Fibroblast of lung (primary cell): ENCODE measurements at regions not wholly inside any gene's neighbourhood (a gene's known extent, or its start where the extent isn't known, plus 50 kb on each side); places are given as distances from the start of the nearest gene placed in this dataset.

ENCODE experiments used
- EZH2 ChIP-seq: IDR thresholded peaks from 2 replicates; pipeline ENCODE4 v1.5.1; 2012; ENCODE audit warnings: low read length, control low read depth, mild to moderate bottlenecking; ENCODE audit errors: missing control alignments
- TF ChIP-seq, protein P1 (sequence below), 2 donors: IDR thresholded peaks in 1 of 2; conservative IDR thresholded peaks in 1 of 2; 1 replicate in 1 of 2; 2 replicates in 1 of 2; pipeline ENCODE4 v1.5.1; 2011 to 2012; ENCODE audit warnings: low read length in 2 of 2, control low read depth in 1 of 2, inconsistent platforms in 1 of 2, low read depth in 1 of 2, mild to moderate bottlenecking in 1 of 2

DNA sequence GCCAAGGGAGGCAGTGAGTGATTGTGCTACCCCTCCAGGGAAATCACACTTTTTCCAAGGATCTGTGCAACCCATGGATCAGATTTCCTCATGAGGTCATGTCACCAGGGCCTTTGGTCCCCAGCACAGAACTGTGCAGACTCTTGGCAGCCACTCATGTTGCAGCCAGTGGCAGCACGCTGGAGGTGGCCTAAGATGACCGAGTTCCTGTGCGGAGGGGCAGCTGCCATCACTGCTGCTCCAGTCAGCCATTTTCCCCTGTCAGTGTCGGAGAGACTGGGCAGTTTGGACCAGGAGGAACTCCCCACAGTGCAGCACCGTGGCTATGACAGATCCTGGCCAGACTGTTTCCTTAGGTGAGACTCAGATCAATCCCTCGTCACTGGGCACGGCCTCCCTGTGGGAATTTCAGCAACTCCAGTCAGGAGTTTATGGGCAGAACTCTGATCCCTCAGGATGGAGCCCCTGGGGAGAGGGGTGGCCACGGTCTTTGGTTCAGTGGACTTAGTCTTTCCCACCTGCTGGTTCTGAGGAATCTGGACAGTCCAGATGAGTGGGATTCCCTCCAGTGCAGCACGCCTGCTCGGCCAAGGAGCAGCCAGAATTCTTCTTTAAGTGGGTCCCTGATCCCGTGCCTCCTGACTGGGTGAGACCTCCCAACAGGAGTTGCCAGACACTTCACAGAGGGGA is 194.6 kb upstream of the CARD18 start:
- TF ChIP-seq, protein P1, sequence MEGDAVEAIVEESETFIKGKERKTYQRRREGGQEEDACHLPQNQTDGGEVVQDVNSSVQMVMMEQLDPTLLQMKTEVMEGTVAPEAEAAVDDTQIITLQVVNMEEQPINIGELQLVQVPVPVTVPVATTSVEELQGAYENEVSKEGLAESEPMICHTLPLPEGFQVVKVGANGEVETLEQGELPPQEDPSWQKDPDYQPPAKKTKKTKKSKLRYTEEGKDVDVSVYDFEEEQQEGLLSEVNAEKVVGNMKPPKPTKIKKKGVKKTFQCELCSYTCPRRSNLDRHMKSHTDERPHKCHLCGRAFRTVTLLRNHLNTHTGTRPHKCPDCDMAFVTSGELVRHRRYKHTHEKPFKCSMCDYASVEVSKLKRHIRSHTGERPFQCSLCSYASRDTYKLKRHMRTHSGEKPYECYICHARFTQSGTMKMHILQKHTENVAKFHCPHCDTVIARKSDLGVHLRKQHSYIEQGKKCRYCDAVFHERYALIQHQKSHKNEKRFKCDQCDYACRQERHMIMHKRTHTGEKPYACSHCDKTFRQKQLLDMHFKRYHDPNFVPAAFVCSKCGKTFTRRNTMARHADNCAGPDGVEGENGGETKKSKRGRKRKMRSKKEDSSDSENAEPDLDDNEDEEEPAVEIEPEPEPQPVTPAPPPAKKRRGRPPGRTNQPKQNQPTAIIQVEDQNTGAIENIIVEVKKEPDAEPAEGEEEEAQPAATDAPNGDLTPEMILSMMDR (conservative IDR thresholded peaks at IDR 0.05 in 1 of 2, IDR thresholded peaks at IDR 0.05 in 1 of 2; ENCODE audit: low read depth in 1 of 2, low read length in 2 of 2): no peak
- TF ChIP-seq EZH2: no peak
